ENCODE measurements at regions not wholly inside any gene's neighbourhood (a gene's known extent, or its start where the extent isn't known, plus 50 kb on each side); places are given as distances from the start of the nearest gene placed in this dataset.
"Not testable (repeated sequence)": the region's sequence is repeated elsewhere in the genome, so short reads cannot be mapped to it uniquely, and the experiment has no call there.

DNA sequence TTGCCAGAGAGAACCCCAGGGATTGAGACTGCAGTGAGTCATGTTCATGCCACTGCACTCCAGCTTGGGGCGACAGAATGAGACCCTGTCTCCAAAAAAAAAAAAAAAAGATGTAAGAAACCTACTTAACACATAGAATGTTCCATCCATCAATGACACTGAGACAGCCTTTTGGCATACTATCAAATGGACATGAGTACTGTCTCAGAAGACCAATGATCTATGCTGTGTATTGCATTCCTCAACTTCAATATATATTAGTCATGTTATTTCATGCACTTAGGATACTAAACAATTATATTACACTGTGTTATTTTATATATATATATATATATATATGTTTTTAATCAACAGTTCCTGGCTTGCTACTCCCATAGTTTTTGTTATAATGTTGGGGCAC is 57.1 kb upstream of the ANKH start:
- Histone ChIP-seq H3K9me3 (ENCODE audit: control insufficient read depth, insufficient read depth, low read length) (no peaks in the 10 kb centered on the region), H3K4me1 (ENCODE audit: control insufficient read depth, insufficient read depth, low read length) (peaks cover 9% of the 10 kb centered on the region), H3K36me3 (ENCODE audit: control insufficient read depth, insufficient read depth, low read length) (no peaks in the 10 kb centered on the region), H3K27ac (ENCODE audit: low read length) (no peak overlapping the region), H3K27me3 (ENCODE audit: control insufficient read depth, insufficient read depth, low read length) (no peaks in the 10 kb centered on the region), H3K4me3 (ENCODE audit: low read length) (no peak overlapping the region)
- H3K4me1 Mint-ChIP-seq, result no peaks in the 10 kb centered on the region
- H3K27me3 Mint-ChIP-seq (ENCODE audit: low read depth in 2 of 2), result peaks cover 0 to 5% of the 10 kb centered on the region in 2 donors
- no peak for DNase-seq
- no peaks in the 10 kb centered on the region for H3K9me3 Mint-ChIP-seq
- H3K36me3 Mint-ChIP-seq, result no peaks in the 10 kb centered on the region
- H3K27ac Mint-ChIP-seq, result no peak overlapping the region
- no peak for ATAC-seq
- 82% methylated on average over 1 of the region's 1 CpG for WGBS (ENCODE audit: insufficient coverage)
- no peak overlapping the region for H3K4me3 Mint-ChIP-seq
- TF ChIP-seq, protein P1, sequence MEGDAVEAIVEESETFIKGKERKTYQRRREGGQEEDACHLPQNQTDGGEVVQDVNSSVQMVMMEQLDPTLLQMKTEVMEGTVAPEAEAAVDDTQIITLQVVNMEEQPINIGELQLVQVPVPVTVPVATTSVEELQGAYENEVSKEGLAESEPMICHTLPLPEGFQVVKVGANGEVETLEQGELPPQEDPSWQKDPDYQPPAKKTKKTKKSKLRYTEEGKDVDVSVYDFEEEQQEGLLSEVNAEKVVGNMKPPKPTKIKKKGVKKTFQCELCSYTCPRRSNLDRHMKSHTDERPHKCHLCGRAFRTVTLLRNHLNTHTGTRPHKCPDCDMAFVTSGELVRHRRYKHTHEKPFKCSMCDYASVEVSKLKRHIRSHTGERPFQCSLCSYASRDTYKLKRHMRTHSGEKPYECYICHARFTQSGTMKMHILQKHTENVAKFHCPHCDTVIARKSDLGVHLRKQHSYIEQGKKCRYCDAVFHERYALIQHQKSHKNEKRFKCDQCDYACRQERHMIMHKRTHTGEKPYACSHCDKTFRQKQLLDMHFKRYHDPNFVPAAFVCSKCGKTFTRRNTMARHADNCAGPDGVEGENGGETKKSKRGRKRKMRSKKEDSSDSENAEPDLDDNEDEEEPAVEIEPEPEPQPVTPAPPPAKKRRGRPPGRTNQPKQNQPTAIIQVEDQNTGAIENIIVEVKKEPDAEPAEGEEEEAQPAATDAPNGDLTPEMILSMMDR (IDR thresholded peaks at IDR 0.05), result no peak
- intact Hi-C loops (cut with micrococcal nuclease), result no loop called here

DNA sequence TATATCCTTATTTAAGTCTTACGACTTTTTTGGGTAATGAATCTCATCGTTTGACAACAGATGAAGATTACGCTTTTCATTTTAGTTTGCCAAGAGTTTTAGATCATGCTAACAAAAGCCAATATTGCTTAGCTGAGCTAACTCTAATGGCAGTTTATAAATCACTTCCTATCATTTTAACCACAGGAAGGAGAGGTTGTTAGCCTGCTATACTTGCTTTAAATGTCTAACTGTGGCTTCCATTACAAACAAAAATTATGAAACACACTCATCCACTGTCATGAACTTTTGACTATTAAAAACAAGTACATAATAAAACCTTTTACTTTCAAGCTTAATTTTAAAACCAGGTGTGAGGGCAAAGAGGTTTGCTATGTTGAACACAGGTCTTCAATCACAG is 53.7 kb upstream of the ANKH start:
- 76% methylated on average over 3 of the region's 3 CpGs for WGBS (ENCODE audit: insufficient coverage)
- H3K27ac ChIP-seq (ENCODE audit: low read length), result no peak overlapping the region
- Mint-ChIP-seq H3K36me3 (no peaks in the 10 kb centered on the region), H3K4me1 (no peaks in the 10 kb centered on the region), H3K27ac (no peak overlapping the region), H3K27me3 (ENCODE audit: low read depth in 2 of 2) (no peaks in the 10 kb centered on the region), H3K4me3 (no peak overlapping the region), H3K9me3 (no peaks in the 10 kb centered on the region)
- TF ChIP-seq, protein P1 (IDR thresholded peaks at IDR 0.05), result no peak
- intact Hi-C loops (cut with micrococcal nuclease), result no loop called here
- peaks cover 9% of the 10 kb centered on the region for H3K4me1 ChIP-seq (ENCODE audit: control insufficient read depth, insufficient read depth, low read length)
- DNase-seq, result no peak
- no peak overlapping the region for H3K4me3 ChIP-seq (ENCODE audit: low read length)
- H3K27me3 ChIP-seq (ENCODE audit: control insufficient read depth, insufficient read depth, low read length), result no peaks in the 10 kb centered on the region
- no peaks in the 10 kb centered on the region for H3K9me3 ChIP-seq (ENCODE audit: control insufficient read depth, insufficient read depth, low read length)
- ATAC-seq, result no peak
- H3K36me3 ChIP-seq (ENCODE audit: control insufficient read depth, insufficient read depth, low read length), result no peaks in the 10 kb centered on the region

DNA sequence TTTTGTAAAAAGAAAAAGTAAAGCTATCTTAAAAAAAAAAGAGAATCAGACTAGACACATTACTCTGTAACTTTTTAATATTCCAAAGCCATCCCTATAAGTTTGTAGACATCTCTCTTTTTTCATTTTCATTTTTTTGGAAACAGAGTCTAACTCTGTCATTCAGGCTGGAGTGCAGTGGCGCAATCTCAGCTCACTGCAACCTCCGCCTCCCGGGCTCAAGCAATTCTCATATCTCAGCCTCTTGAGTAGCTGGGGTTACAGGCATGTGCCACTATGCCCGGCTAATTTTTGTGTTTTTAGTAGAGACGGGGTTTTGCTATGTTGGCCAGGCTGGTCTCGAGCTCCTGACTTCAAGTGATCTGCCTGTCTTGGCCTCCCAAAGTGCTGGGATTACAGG is 51.4 kb upstream of the ANKH start:
- H3K36me3 Mint-ChIP-seq; H3K4me3 ChIP-seq (ENCODE audit: low read length); H3K9me3 ChIP-seq (ENCODE audit: control insufficient read depth, insufficient read depth, low read length); H3K27ac ChIP-seq (ENCODE audit: low read length); H3K4me1 Mint-ChIP-seq; DNase-seq; H3K4me1 ChIP-seq (ENCODE audit: control insufficient read depth, insufficient read depth, low read length); intact Hi-C loops (cut with micrococcal nuclease); H3K27me3 Mint-ChIP-seq (ENCODE audit: low read depth in 2 of 2); H3K27me3 ChIP-seq (ENCODE audit: control insufficient read depth, insufficient read depth, low read length); H3K27ac Mint-ChIP-seq; H3K9me3 Mint-ChIP-seq; ATAC-seq; H3K36me3 ChIP-seq (ENCODE audit: control insufficient read depth, insufficient read depth, low read length); H3K4me3 Mint-ChIP-seq: not testable (repeated sequence)
- WGBS (ENCODE audit: insufficient coverage), result 91% methylated on average over 6 of the region's 6 CpGs

DNA sequence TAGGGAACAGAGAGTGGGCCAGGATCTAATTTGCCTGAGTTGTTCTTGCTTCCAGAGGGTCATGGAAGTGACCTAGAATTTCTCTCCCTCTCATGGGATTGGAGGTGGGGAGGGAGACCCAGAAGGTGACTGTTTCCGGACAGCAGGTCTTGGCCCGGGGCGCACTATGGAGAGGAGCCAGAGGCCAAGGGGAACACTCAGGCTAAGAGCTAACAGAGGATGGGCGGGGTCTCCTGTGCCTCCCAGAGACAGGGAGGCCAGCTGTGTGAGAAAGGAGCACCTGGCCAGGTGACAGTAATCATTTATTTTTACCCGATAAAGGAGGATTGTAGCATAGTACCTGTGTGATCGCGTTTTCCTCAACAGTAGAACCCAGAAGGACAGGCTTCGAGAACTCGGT is 50.9 kb upstream of the ANKH start:
- H3K27ac Mint-ChIP-seq, result no peak overlapping the region
- H3K9me3 ChIP-seq (ENCODE audit: control insufficient read depth, insufficient read depth, low read length), result no peaks in the 10 kb centered on the region
- 97% methylated on average over 9 of the region's 9 CpGs for WGBS (ENCODE audit: insufficient coverage)
- no peak overlapping the region for H3K4me3 ChIP-seq (ENCODE audit: low read length)
- H3K36me3 ChIP-seq (ENCODE audit: control insufficient read depth, insufficient read depth, low read length), result no peaks in the 10 kb centered on the region
- no peak overlapping the region for H3K27ac ChIP-seq (ENCODE audit: low read length)
- H3K4me1 ChIP-seq (ENCODE audit: control insufficient read depth, insufficient read depth, low read length), result peaks cover 9% of the 10 kb centered on the region
- H3K9me3 Mint-ChIP-seq, result no peaks in the 10 kb centered on the region
- no peaks in the 10 kb centered on the region for H3K27me3 ChIP-seq (ENCODE audit: control insufficient read depth, insufficient read depth, low read length)
- intact Hi-C loops (cut with micrococcal nuclease), result no loop called here
- peaks cover 0 to 3% of the 10 kb centered on the region in 2 donors for H3K27me3 Mint-ChIP-seq (ENCODE audit: low read depth in 2 of 2)
- H3K4me3 Mint-ChIP-seq, result no peak overlapping the region
- no peaks in the 10 kb centered on the region for H3K4me1 Mint-ChIP-seq
- DNase-seq (no peak), ATAC-seq (no peak)
- TF ChIP-seq, protein P1 (IDR thresholded peaks at IDR 0.05), result no peak
- no peaks in the 10 kb centered on the region for H3K36me3 Mint-ChIP-seq

Measured in natural killer cell (primary cell).